Duodenal mucosa (tissue), 2 donors: ENCODE measurements at regions not wholly inside any gene's neighbourhood (a gene's known extent, or its start where the extent isn't known, plus 50 kb on each side); places are given as distances from the start of the nearest gene placed in this dataset.

Experiments used
- H3K27ac ChIP-seq: one replicate; pipeline ENCODE4 v1.7.0; 2013; ENCODE audit warnings: low read depth, low read length
- H3K27me3 ChIP-seq, 2 donors: one replicate each; pipeline ENCODE4 v1.7.0; 2013; ENCODE audit warnings: low read length in 2 of 2, control low read depth in 1 of 2; ENCODE audit not compliant: insufficient read depth in 2 of 2, control insufficient read depth in 1 of 2
- H3K36me3 ChIP-seq, 2 donors: one replicate each; pipeline ENCODE4 v1.7.0; 2013; ENCODE audit warnings: low read length in 2 of 2, control low read depth in 1 of 2; ENCODE audit not compliant: insufficient read depth in 2 of 2, control insufficient read depth in 1 of 2
- H3K4me1 ChIP-seq, 2 donors: one replicate each; pipeline ENCODE4 v1.7.0; 2013; ENCODE audit warnings: low read length in 2 of 2, control low read depth in 1 of 2; ENCODE audit not compliant: insufficient read depth in 2 of 2, control insufficient read depth in 1 of 2
- H3K4me3 ChIP-seq, 2 donors: one replicate each; pipeline ENCODE4 v1.7.0; 2013; ENCODE audit warnings: low read length in 2 of 2, low read depth in 1 of 2
- H3K9ac ChIP-seq, 2 donors: one replicate each; pipeline ENCODE4 v1.7.0; 2013; ENCODE audit warnings: low read length in 2 of 2, low read depth in 1 of 2
- H3K9me3 ChIP-seq, 2 donors: one replicate each; pipeline ENCODE4 v1.7.0; 2013; ENCODE audit warnings: low read length in 2 of 2, control low read depth in 1 of 2; ENCODE audit not compliant: control insufficient read depth in 1 of 2

DNA sequence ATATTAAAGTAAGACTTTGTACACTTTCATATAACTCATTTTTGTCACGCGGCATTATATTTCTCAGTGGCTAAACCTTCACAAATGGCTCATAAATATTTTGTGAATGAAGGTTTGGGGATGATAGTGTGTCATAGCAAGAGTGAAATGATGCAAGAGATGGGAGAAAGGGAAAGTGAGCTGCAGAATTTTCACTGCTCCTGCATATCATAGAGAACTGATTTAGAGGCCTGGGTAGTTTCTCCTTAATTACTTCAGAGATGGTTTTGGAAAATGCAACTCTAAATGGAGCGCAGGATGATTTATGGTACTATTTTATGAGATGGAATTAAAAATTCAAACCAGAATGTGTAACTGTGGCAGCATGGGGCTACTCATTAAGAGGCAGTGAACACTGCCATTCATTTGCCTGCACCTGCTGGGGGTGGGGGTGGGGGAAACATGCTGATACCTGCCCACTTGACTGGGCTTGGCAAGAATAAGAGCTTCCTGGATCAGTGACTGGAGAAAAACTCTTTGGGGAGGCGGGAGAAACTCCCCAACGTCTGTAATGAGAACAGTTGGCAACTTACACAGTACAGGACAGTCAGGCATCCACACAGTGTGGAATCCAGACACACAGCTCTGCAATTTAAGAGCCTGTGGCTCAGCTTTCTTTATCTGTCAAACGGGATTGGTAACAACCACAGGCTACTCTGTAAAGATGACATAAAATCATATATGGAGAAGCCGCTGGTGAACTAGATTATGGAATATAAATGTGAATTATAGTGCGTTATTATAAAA, 941.9 kb downstream of the SLC4A3 start:
- Histone ChIP-seq H3K9me3 (no peaks in the 10 kb centered on the region), H3K4me1 (no peaks in the 10 kb centered on the region), H3K9ac (no peak overlapping the region), H3K27ac (no peak overlapping the region), H3K4me3 (no peak overlapping the region), H3K27me3 (no peaks in the 10 kb centered on the region), H3K36me3 (no peaks in the 10 kb centered on the region)

DNA sequence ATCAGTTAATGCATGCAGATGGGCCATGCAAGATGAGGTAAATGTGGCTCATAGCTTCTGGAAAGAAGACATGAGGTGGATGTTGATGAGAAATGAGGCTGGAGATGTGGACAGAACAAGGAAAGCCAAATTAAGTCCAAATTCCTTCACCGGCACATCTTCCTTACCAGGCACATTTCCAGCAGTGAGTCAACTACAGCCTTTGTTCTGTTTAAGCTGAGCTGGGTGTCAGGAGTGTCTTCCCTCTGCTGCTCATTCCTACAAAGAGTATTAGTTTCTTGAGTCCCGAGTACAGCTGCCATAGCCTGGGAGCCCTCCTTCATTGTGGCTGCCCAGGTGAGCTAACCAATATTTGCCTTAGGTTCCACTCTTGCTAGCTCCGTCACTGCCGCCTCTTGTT, 945.0 kb downstream of the SLC4A3 start:
- no peaks in the 10 kb centered on the region for H3K27me3 ChIP-seq
- H3K27ac ChIP-seq: no peak overlapping the region
- H3K9me3 ChIP-seq: no peaks in the 10 kb centered on the region

DNA sequence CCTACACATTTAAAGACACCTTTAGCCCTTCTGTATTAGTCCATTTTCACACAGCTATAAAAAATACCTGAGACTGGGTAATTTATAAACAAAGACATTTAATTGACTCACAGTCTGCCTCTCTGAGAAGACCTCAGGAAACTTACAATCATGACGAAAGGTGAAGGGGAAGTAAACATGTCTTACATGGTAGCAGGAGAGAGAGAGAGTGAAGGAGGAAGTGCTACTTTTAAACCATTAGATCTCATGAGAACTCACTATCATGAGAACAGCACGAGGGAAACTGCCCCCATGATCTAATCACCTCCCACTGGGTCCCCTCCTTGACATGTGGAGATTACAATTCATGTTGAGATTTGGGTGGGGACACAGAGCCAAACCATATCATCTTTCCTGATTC, 946.6 kb downstream of the SLC4A3 start:
- Histone ChIP-seq H3K9me3 (no peaks in the 10 kb centered on the region), H3K4me1 (no peaks in the 10 kb centered on the region), H3K27ac (no peak overlapping the region), H3K4me3 (no peak overlapping the region), H3K36me3 (no peaks in the 10 kb centered on the region), H3K9ac (no peak overlapping the region), H3K27me3 (no peaks in the 10 kb centered on the region)

More for the DNA sequence above, 945.0 kb downstream of the SLC4A3 start:
- H3K36me3 ChIP-seq: no peaks in the 10 kb centered on the region
- H3K4me3 ChIP-seq: no peak overlapping the region
- no peak overlapping the region for H3K9ac ChIP-seq
- no peaks in the 10 kb centered on the region for H3K4me1 ChIP-seq

DNA sequence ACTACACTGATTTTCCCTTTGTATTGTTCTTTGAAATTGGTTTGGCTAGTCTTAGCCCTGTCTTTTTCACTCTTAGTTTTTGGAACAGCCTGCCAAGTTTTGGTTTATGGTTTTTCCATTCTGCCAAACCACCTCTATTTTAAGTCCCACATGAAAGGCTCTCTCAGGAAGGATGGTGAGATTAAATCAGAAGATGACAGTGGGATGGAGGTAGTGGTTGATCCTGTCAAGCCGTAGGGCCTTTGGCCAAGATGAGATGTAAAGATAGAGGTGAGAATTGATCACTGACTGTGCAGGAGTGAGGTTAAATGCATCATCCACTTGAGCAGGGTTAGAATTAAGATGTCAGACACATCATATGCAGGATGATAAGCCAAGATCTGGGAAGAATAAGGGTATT, 948.5 kb downstream of the SLC4A3 start:
- Histone ChIP-seq H3K36me3 (no peaks in the 10 kb centered on the region), H3K4me3 (no peak overlapping the region), H3K9me3 (no peaks in the 10 kb centered on the region), H3K27me3 (no peaks in the 10 kb centered on the region), H3K27ac (no peak overlapping the region), H3K9ac (no peak overlapping the region), H3K4me1 (no peaks in the 10 kb centered on the region)

DNA sequence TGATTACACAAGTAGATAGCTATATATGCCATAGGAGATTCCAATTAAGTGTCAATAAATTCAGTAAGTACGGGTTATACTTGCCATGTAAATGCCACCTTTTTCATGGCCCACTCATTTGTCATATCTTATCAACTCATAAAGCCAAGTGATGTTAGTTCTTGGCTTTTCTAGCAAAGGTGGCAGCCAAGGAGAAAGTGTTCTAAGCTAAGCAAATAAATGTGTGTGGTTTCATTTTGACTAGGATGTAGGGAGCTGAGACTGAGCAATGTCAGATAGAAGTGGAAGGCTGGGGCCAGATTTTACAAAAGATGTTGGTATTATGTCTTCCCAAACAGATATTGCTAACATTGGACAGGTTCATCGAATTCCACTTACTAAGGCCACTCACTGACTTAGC, 952.0 kb downstream of the SLC4A3 start:
- H3K27ac ChIP-seq: no peak overlapping the region

DNA sequence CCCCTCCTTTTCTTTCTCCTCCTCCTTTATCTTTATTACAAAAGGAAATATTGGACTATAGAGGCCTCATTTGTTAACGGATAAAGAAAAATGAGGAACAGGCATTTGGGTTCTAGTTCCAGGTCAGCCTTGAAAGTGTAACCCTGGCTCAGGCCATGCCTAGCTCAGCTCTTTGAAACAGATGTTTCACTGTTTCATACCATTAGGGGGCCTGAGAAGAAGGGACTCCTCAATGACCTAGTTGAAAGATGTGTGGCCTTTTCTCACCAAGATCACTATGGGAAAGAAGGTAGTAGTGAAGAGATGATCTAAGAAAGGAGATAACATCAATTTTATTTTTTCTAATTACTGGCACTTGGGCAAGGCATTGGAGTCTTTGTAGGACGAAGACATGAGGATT, 952.7 kb downstream of the SLC4A3 start:
- H3K27ac ChIP-seq: no peak overlapping the region
- H3K4me1 ChIP-seq: no peaks in the 10 kb centered on the region
- H3K4me3 ChIP-seq: no peak overlapping the region
- no peaks in the 10 kb centered on the region for H3K9me3 ChIP-seq
- H3K27me3 ChIP-seq: no peaks in the 10 kb centered on the region
- no peaks in the 10 kb centered on the region for H3K36me3 ChIP-seq
- no peak overlapping the region for H3K9ac ChIP-seq

More for the DNA sequence above, 952.0 kb downstream of the SLC4A3 start:
- H3K27me3 ChIP-seq: no peaks in the 10 kb centered on the region
- no peak overlapping the region for H3K9ac ChIP-seq
- H3K36me3 ChIP-seq: no peaks in the 10 kb centered on the region
- H3K9me3 ChIP-seq: no peaks in the 10 kb centered on the region
- no peak overlapping the region for H3K4me3 ChIP-seq
- no peaks in the 10 kb centered on the region for H3K4me1 ChIP-seq

DNA sequence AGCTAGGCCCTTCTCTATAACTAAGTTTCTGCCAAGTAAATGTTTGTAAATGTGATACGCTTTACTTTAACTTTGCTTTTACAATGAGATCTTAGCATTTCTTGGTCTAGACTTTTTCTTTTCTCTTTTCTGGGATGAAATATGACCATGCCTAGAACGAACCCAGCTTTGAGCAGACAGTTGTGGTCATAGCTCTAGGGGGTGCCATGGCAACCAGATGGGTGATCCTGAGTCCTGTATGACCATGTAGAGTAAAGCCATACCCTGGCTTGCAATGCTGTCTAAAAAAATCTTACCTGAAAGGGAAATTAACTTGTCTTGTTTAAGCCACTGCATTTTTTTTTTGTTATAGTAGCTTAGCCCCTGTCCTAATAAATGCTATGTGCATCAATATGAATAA, 956.3 kb downstream of the SLC4A3 start:
- Histone ChIP-seq H3K9me3 (no peaks in the 10 kb centered on the region), H3K4me1 (no peaks in the 10 kb centered on the region), H3K9ac (no peak overlapping the region), H3K27me3 (no peaks in the 10 kb centered on the region), H3K4me3 (no peak overlapping the region), H3K36me3 (no peaks in the 10 kb centered on the region), H3K27ac (no peak overlapping the region)

DNA sequence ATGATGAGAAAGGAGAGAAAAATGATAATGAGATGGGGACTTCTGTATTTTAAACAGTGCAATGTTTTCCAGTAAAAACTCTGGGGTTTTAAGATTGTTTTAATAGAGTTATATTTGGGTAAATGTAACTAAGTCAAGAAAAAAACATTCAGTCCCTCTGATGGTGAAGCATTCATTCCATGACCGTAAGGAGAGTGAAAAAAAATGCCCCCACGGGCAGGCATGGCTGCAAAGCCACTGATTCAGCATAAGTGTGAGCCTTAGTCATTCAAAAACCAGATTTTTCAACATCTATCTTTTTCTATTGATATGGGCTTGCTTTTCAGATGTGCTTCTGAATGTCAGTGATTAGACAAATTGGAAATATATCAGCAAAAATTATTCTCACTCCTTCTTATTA, 957.8 kb downstream of the SLC4A3 start:
- no peak overlapping the region for H3K27ac ChIP-seq
- H3K9ac ChIP-seq: no peak overlapping the region
- no peaks in the 10 kb centered on the region for H3K27me3 ChIP-seq
- H3K36me3 ChIP-seq: no peaks in the 10 kb centered on the region
- H3K9me3 ChIP-seq: no peaks in the 10 kb centered on the region
- H3K4me1 ChIP-seq: no peaks in the 10 kb centered on the region
- H3K4me3 ChIP-seq: no peak overlapping the region

DNA sequence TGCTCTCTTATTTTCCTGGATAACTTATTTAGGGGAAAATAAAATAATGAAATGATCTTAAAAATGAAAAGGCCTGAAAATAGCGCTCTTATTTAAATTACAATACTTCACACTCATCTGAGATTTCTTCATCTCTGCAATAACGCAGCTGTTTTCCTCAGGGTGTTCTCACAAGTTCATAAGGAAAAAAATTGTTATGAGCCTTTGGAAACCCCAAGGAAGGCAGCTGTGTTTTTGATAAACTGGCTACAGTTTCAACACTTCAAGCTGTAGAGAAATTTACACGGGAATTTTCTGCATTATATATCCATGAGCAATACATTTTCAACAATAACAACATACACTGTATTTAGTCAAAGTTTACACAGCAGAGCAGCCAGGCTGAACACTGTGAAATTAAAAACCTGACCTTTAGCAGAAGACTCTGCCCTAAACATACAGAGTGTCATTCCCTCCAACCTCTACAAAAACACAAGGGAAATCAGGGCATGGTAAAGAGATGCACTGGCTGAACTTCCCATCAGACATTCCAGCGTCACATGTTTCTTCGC, 959.6 kb downstream of the SLC4A3 start:
- Histone ChIP-seq H3K36me3 (no peaks in the 10 kb centered on the region), H3K27me3 (no peaks in the 10 kb centered on the region)

DNA sequence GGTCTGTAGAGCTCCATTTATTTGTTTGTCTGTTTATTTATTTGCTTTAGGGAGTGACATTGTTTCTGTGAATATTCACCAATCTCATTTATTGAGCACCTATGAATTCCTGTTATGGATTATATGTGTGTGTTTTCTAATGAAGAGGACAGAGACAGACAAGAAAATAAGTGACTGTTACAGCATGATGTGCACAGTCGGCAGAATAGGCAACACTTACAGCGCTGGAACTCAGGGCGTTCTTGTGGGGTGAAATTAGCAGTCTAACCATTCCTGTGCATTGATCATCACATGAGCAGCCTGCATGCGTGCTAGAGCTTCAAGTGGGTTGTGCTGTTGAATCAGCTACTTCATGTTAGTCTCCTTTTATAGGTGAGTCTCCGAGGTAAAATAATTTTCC, 960.7 kb downstream of the SLC4A3 start:
- H3K4me3 ChIP-seq: no peak overlapping the region
- H3K27ac ChIP-seq: no peak overlapping the region
- H3K27me3 ChIP-seq: no peaks in the 10 kb centered on the region
- H3K36me3 ChIP-seq: no peaks in the 10 kb centered on the region
- no peak overlapping the region for H3K9ac ChIP-seq
- no peaks in the 10 kb centered on the region for H3K4me1 ChIP-seq
- H3K9me3 ChIP-seq: no peaks in the 10 kb centered on the region

More for the DNA sequence above, 959.6 kb downstream of the SLC4A3 start:
- H3K9ac ChIP-seq: no peak overlapping the region
- no peaks in the 10 kb centered on the region for H3K9me3 ChIP-seq
- no peaks in the 10 kb centered on the region for H3K4me1 ChIP-seq
- no peak overlapping the region for H3K27ac ChIP-seq
- no peak overlapping the region for H3K4me3 ChIP-seq
